Loucy (cell line): ENCODE measurements at regions not wholly inside any gene's neighbourhood (a gene's known extent, or its start where the extent isn't known, plus 50 kb on each side); places are given as distances from the start of the nearest gene placed in this dataset.

Source experiments
- H2AFZ ChIP-seq: fragments of 200-600 bp; sonication (generic); 2 replicates; pipeline ENCODE4 v1.6.0; 2016; ENCODE audit warnings: antibody characterized with exemption, mild to moderate bottlenecking, low read length, moderate library complexity
- H3F3A ChIP-seq: fragments of 200-600 bp; 2 replicates; pipeline ENCODE4 v1.6.0; 2016; ENCODE audit warnings: antibody characterized with exemption, low read depth, mild to moderate bottlenecking
- H3K27me3 ChIP-seq: fragments of 200-600 bp; sonication (generic); 2 replicates; pipeline ENCODE4 v1.6.1; 2014; ENCODE audit warnings: low read length, mild to moderate bottlenecking; ENCODE audit not compliant: insufficient read depth, poor library complexity, severe bottlenecking
- H3K36me3 ChIP-seq: fragments of 200-600 bp; sonication (generic); 2 replicates; pipeline ENCODE4 v1.6.1; 2016; ENCODE audit warnings: low read length; ENCODE audit not compliant: insufficient read depth
- H3K4me1 ChIP-seq: fragments of 200-600 bp; sonication (generic); 2 replicates; pipeline ENCODE4 v1.5.1; 2014; ENCODE audit warnings: low read length, mild to moderate bottlenecking; ENCODE audit not compliant: insufficient read depth, poor library complexity, severe bottlenecking
- H3K4me2 ChIP-seq: fragments of 200-600 bp; sonication (generic); 2 replicates; pipeline ENCODE4 v1.6.0; 2014; ENCODE audit warnings: antibody characterized with exemption, low read length, low read depth, mild to moderate bottlenecking; ENCODE audit not compliant: poor library complexity, severe bottlenecking
- H3K4me3 ChIP-seq: fragments of 200-600 bp; sonication (generic); 2 replicates; pipeline ENCODE4 v1.5.1; 2014; ENCODE audit warnings: low read length, mild to moderate bottlenecking, mixed read lengths; ENCODE audit not compliant: poor library complexity, severe bottlenecking
- H3K79me2 ChIP-seq: fragments of 200-600 bp; sonication (generic); 2 replicates; pipeline ENCODE4 v1.6.1; 2014; ENCODE audit warnings: low read length; ENCODE audit not compliant: insufficient read depth
- H3K9ac ChIP-seq: fragments of 200-600 bp; sonication (generic); 2 replicates; pipeline ENCODE4 v1.6.0; 2014; ENCODE audit warnings: mild to moderate bottlenecking, low read depth, low read length, moderate library complexity; ENCODE audit not compliant: poor library complexity, severe bottlenecking
- H3K9me2 ChIP-seq: fragments of 200-600 bp; sonication (generic); replicated peaks from 2 replicates; pipeline ENCODE4 v1.6.1; 2016; ENCODE audit warnings: low read depth, low read length, mixed read lengths
- H3K9me3 ChIP-seq: fragments of 200-600 bp; sonication (generic); 2 replicates; pipeline ENCODE4 v1.6.1; 2014; ENCODE audit warnings: mild to moderate bottlenecking, antibody characterized with exemption, low read length, low read depth; ENCODE audit not compliant: insufficient read depth
- H4K20me1 ChIP-seq: fragments of 200-600 bp; sonication (generic); 2 replicates; pipeline ENCODE4 v1.6.0; 2014; ENCODE audit warnings: antibody characterized with exemption, low read length, mild to moderate bottlenecking; ENCODE audit not compliant: insufficient read depth, poor library complexity, severe bottlenecking
- EZH2phosphoT487 ChIP-seq: fragments of 200-600 bp; IDR thresholded peaks from 2 replicates; pipeline ENCODE4 v1.6.1; 2018; ENCODE audit warnings: antibody characterized with exemption, mild to moderate bottlenecking, moderate library complexity, borderline replicate concordance
- TF ChIP-seq, protein P1 (sequence below): fragments of 200-600 bp; sonication (generic); conservative IDR thresholded peaks from 2 replicates; pipeline ENCODE4 v1.5.1; 2014; ENCODE audit warnings: mild to moderate bottlenecking, antibody characterized with exemption, low read length

DNA sequence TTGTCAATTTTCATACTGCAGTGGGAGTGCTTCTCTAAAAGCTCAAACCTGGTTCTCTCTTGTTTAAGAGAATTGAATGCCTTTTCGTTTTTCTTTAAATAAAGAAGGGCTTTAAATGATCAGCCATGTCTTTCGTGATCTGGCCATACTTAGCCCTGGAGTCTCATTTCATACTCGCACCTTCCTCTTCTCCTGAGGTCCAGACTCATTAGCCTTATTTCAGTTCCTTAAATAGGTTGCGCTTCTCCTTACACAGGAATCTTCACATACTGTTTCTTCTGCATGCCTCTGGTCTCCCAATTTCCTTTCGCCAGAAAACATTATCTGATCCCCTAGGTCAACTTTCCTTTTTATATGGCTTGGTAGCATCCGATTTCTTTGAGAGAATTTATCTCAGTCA, 565.6 kb upstream of the TENM3 start:
- Histone ChIP-seq H3K9ac (no peak overlapping the region), H3K9me2 (no peaks in the 10 kb centered on the region), H3K27me3 (no peaks in the 10 kb centered on the region), H3F3A (no peaks in the 10 kb centered on the region), H3K36me3 (no peaks in the 10 kb centered on the region), H3K4me2 (no peak overlapping the region), H3K9me3 (no peaks in the 10 kb centered on the region), H3K79me2 (no peaks in the 10 kb centered on the region), H4K20me1 (no peaks in the 10 kb centered on the region), H3K4me1 (no peaks in the 10 kb centered on the region), H3K4me3 (no peak overlapping the region), H2AFZ (no peak overlapping the region)
- TF ChIP-seq, protein P1, sequence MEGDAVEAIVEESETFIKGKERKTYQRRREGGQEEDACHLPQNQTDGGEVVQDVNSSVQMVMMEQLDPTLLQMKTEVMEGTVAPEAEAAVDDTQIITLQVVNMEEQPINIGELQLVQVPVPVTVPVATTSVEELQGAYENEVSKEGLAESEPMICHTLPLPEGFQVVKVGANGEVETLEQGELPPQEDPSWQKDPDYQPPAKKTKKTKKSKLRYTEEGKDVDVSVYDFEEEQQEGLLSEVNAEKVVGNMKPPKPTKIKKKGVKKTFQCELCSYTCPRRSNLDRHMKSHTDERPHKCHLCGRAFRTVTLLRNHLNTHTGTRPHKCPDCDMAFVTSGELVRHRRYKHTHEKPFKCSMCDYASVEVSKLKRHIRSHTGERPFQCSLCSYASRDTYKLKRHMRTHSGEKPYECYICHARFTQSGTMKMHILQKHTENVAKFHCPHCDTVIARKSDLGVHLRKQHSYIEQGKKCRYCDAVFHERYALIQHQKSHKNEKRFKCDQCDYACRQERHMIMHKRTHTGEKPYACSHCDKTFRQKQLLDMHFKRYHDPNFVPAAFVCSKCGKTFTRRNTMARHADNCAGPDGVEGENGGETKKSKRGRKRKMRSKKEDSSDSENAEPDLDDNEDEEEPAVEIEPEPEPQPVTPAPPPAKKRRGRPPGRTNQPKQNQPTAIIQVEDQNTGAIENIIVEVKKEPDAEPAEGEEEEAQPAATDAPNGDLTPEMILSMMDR: no peak
- TF ChIP-seq EZH2phosphoT487: no peak

DNA sequence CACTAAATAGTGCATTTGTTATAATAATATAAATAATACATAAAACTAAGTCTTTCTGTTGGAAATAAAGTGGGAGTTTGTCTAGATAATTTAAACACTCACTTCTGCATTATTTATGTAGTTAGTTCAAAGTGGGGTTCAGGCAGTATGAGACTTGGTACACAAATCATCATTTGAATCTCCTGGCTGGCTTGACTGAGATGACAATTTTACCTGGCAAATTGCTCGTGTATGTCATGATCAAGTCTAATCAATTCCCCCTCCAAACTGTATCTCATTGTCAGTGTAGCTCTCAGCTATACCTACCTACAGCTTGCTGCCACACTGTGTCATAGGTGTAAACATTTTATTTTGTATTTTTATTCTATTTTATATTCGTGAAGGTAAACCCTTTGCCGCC, 563.4 kb upstream of the TENM3 start:
- H3K4me3 ChIP-seq: no peak overlapping the region
- no peaks in the 10 kb centered on the region for H3K4me1 ChIP-seq
- no peaks in the 10 kb centered on the region for H3K27me3 ChIP-seq
- no peak overlapping the region for H3K4me2 ChIP-seq
- no peaks in the 10 kb centered on the region for H3K79me2 ChIP-seq
- H3K36me3 ChIP-seq: no peaks in the 10 kb centered on the region
- H2AFZ ChIP-seq: no peak overlapping the region
- no peaks in the 10 kb centered on the region for H4K20me1 ChIP-seq
- H3K9ac ChIP-seq: no peak overlapping the region
- no peak for TF ChIP-seq EZH2phosphoT487
- TF ChIP-seq, protein P1: no peak
- H3K9me2 ChIP-seq: no peaks in the 10 kb centered on the region
- H3K9me3 ChIP-seq: no peaks in the 10 kb centered on the region
- no peaks in the 10 kb centered on the region for H3F3A ChIP-seq

DNA sequence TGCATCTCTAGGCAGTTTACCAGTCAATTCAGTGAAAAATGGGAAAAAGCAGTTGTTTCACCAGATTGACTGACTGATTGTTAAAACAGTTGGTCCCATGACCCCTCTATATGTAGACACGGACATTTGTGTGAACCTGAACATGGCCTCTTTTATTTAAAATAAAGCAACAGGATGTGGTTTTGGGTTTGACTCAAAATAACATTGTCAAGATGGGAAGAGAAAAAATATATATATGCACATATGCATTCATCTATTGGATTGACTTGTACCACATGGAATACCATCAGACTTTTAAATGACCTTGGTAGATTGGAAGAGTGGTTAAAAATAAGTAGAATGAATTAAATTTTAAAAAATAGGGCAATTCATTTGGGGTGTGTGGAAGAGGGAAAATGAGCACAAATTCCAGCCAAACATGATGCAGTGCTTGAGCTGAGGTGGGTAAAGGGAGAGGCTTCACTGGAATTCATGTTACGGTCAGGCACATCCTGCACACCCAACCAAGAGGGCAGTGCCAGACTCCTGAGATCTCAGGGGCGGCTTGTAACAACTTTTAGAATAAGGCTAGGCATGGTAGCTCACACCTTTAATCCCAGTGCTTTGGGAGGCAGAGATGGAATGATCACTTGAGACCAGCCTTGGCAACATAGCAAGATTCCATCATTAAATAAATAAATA, 560.7 kb upstream of the TENM3 start:
- Histone ChIP-seq H3K9me3 (no peaks in the 10 kb centered on the region), H3K27me3 (no peaks in the 10 kb centered on the region), H3K4me3 (no peak overlapping the region), H3K4me1 (no peaks in the 10 kb centered on the region), H4K20me1 (no peaks in the 10 kb centered on the region), H3F3A (no peaks in the 10 kb centered on the region), H3K9ac (no peak overlapping the region), H2AFZ (no peak overlapping the region), H3K79me2 (no peaks in the 10 kb centered on the region), H3K9me2 (no peaks in the 10 kb centered on the region), H3K4me2 (no peak overlapping the region), H3K36me3 (no peaks in the 10 kb centered on the region)
- TF ChIP-seq EZH2phosphoT487: no peak
- TF ChIP-seq, protein P1: no peak
